ENCODE measurements at regions not wholly inside any gene's neighbourhood (a gene's known extent, or its start where the extent isn't known, plus 50 kb on each side); places are given as distances from the start of the nearest gene placed in this dataset.

DNA sequence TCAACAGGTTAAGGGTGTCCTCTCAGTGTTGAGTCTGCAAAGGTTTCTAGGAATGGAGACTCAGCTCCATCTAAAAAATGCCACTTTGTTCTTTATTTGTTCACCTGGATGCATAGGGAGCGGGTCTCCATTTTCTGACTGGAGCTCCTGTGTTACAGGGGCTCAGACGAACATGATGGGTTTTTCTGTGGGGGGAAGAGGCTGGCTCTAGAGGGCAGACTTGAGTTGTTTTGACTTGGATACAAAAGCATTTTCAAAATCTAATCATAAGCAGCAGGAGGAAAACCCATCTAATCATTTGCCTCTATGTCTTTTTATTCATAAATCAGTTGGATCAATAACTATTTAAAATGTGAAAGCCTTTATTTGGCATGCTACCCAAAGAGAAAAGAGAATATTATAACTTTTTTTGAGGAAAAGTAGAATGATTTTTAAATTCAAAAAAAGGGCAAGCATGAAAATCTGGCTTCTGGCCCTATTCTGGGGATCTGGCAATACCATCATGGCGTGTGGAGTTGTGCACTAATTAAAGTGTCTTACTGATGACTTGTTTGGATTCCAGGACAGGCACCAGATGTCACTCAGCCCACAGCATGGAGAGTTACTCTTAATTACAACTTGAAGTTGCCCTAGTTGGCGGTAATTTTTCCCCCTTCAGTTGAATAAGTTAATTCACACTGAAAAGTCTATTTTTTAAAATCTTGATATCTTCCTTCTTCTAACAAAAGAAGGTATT lies 594.9 kb downstream of the REEP3 start:
- TF ChIP-seq, protein P1, sequence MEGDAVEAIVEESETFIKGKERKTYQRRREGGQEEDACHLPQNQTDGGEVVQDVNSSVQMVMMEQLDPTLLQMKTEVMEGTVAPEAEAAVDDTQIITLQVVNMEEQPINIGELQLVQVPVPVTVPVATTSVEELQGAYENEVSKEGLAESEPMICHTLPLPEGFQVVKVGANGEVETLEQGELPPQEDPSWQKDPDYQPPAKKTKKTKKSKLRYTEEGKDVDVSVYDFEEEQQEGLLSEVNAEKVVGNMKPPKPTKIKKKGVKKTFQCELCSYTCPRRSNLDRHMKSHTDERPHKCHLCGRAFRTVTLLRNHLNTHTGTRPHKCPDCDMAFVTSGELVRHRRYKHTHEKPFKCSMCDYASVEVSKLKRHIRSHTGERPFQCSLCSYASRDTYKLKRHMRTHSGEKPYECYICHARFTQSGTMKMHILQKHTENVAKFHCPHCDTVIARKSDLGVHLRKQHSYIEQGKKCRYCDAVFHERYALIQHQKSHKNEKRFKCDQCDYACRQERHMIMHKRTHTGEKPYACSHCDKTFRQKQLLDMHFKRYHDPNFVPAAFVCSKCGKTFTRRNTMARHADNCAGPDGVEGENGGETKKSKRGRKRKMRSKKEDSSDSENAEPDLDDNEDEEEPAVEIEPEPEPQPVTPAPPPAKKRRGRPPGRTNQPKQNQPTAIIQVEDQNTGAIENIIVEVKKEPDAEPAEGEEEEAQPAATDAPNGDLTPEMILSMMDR (IDR thresholded peaks at IDR 0.05; ENCODE audit: low read depth, low read length), result peak; percentile 62
- TF ChIP-seq EZH2phosphoT487 (IDR thresholded peaks at IDR 0.05; ENCODE audit: low read depth), result no peak
